ENCODE measurements at regions not wholly inside any gene's neighbourhood (a gene's known extent, or its start where the extent isn't known, plus 50 kb on each side); places are given as distances from the start of the nearest gene placed in this dataset.

- TF ChIP-seq CTCF (IDR thresholded peaks at IDR 0.05) = no peak
- TF ChIP-seq POLR2AphosphoS5 (IDR thresholded peaks at IDR 0.05) = no peak
- no peak for TF ChIP-seq EP300 (IDR thresholded peaks at IDR 0.05)
- no peak for TF ChIP-seq POLR2A (IDR thresholded peaks at IDR 0.05)
These were observed 177.3 kb upstream of the DDHD1 start for GRCh38 chr14:53330441-53330840.
